Subcutaneous abdominal adipose tissue (tissue), 5 donors: ENCODE measurements at regions not wholly inside any gene's neighbourhood (a gene's known extent, or its start where the extent isn't known, plus 50 kb on each side); places are given as distances from the start of the nearest gene placed in this dataset.

Experiments used
- H3K27ac ChIP-seq: one replicate; pipeline ENCODE4 v1.7.0; 2013; ENCODE audit warnings: low read depth, mild to moderate bottlenecking, inconsistent platforms, low read length, moderate library complexity
- H3K27me3 ChIP-seq, 5 donors: one replicate each; pipeline ENCODE4 v1.7.0; 2013; ENCODE audit warnings: low read length in 5 of 5, inconsistent platforms in 1 of 5; ENCODE audit not compliant: control insufficient read depth in 5 of 5, insufficient read depth in 4 of 5
- H3K36me3 ChIP-seq, 5 donors: one replicate each; pipeline ENCODE4 v1.7.0; 2013; ENCODE audit warnings: low read length in 5 of 5; ENCODE audit not compliant: control insufficient read depth in 5 of 5, insufficient read depth in 5 of 5
- H3K4me1 ChIP-seq, 5 donors: one replicate each; pipeline ENCODE4 v1.7.0; 2013; ENCODE audit warnings: low read length in 5 of 5, mild to moderate bottlenecking in 3 of 5, moderate library complexity in 1 of 5; ENCODE audit not compliant: control insufficient read depth in 5 of 5, insufficient read depth in 5 of 5
- H3K4me3 ChIP-seq, 5 donors: one replicate each; pipeline ENCODE4 v1.7.0; 2013; ENCODE audit warnings: low read length in 5 of 5, low read depth in 1 of 5
- H3K9ac ChIP-seq, 5 donors: one replicate each; pipeline ENCODE4 v1.7.0; 2013; ENCODE audit warnings: low read length in 5 of 5, mild to moderate bottlenecking in 4 of 5, moderate library complexity in 3 of 5
- H3K9me3 ChIP-seq, 5 donors: one replicate each; pipeline ENCODE4 v1.7.0; 2013; ENCODE audit warnings: low read length in 5 of 5; ENCODE audit not compliant: control insufficient read depth in 5 of 5
- donor health status: healthy.
- donor health status: healthy.
- donor health status: healthy.
- donor health status: healthy.
- donor health status: healthy.

DNA sequence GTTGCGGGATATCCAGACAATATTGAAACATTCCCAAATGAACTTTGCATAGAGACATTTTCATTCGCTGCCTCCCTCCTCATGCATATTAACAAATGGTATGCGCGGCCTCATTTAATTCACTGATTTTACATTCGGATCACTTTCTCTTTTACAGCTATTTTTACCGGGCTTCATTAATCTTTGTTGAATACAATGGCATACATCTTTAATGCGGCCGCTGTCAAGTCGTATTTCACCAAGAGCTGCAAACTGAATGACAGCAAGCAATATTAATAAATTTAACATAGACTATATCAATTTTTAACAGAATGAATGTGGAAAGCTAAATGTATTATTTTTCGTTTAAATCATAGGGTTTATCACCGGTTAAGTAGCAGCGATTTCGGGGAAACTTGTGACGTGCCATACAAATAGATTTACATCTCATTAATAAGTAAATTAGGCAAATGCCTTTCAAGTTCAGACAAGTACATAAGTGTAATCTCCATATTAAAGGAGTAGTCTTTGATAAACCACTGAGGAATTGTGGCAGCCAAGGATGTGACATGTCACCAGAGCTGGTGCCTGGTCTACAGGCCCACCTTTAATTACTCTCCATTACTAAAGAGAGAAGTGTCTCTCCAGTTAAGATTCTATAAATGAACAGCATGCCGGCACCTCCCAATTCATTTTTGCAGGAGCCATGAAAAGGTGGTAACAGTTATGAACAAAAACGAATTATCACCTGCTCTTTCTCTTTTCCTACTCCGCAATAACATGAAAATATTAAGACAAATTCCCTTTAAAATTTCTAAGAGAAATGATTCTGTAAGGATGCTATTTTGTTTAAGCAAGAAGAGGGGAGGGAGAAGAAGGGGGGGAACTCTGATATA lies 568.9 kb upstream of the MKI67 start:
- peaks cover 0 to 4% (median 0%) of the 10 kb centered on the region in 5 donors for H3K27me3 ChIP-seq
- no peaks in the 10 kb centered on the region for H3K4me1 ChIP-seq
- no peak overlapping the region for H3K4me3 ChIP-seq
- no peaks in the 10 kb centered on the region for H3K9me3 ChIP-seq
- H3K27ac ChIP-seq, result no peak overlapping the region
- H3K36me3 ChIP-seq, result no peaks in the 10 kb centered on the region
- H3K9ac ChIP-seq, result no peak overlapping the region

DNA sequence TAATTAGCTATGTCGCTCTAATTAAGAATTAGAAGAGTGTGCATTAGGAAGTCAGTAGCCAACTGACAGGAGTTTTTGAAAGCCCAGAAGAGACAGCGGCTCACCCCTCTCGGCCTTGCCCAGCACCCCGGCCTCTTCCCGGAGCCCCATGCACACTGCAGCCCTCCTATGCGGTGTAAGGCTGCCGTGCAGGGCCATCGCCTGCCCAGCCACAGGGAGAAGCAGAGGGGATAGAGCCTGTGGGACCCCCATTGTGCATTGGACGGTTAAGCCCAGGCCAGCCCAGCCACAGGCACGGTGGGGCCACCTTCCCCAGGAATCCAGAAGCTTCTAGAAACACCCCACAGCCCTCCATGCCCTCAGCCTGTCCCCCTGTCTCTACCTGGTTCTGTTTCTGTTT lies 569.7 kb upstream of the MKI67 start:
- Histone ChIP-seq H3K9ac (no peak overlapping the region), H3K27me3 (peaks cover 0 to 4% (median 0%) of the 10 kb centered on the region in 5 donors), H3K27ac (no peak overlapping the region), H3K4me3 (no peak overlapping the region), H3K36me3 (no peaks in the 10 kb centered on the region), H3K4me1 (no peaks in the 10 kb centered on the region), H3K9me3 (no peaks in the 10 kb centered on the region)

DNA sequence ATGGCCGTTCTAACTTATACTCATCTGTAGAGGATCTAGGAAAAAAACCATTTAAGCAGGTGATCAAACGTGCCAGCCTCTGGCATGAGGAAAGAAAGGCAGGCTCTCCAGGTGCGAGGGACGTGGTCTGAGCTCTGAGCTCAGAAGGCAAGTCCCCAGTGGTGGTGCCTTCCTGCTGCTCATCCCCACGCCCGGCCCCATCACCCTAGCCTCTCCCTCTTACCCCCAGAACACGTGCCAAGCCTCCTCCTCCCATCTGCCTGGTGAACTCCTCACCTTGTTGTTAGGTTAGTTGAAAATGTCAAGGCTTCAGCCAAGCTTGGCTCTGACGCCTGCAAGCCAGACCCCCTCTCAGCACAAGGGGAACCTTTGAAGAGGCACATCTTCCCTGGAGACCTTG lies 571.2 kb upstream of the MKI67 start:
- no peak overlapping the region for H3K9ac ChIP-seq
- H3K27me3 ChIP-seq, result peaks cover 0 to 4% (median 0%) of the 10 kb centered on the region in 5 donors
- H3K4me3 ChIP-seq, result no peak overlapping the region
- H3K27ac ChIP-seq, result no peak overlapping the region
- H3K4me1 ChIP-seq, result no peaks in the 10 kb centered on the region
- no peaks in the 10 kb centered on the region for H3K36me3 ChIP-seq
- H3K9me3 ChIP-seq, result no peaks in the 10 kb centered on the region

DNA sequence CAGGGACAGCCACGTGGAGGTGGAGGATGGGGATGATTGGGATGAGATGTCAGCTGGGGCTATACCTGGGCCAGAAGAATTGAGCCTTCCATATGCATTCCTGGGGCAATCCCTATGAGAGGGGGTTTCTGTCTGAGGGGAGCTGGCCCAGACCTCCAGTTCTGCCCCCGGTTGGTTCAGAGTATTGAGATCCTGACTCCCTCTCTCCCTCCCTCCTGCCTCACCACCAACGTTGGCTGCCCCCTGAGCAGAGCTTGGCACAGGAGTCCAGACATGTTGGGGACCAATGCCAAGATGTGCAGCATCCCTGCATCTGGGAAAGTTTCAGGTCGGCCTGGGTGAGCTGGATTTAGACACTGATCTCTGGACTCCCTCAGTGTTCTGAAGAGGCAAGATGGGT lies 575.2 kb upstream of the MKI67 start:
- no peak overlapping the region for H3K4me3 ChIP-seq
- H3K9me3 ChIP-seq, result no peaks in the 10 kb centered on the region
- H3K36me3 ChIP-seq, result no peaks in the 10 kb centered on the region
- H3K27me3 ChIP-seq, result peaks cover 0 to 4% (median 0%) of the 10 kb centered on the region in 5 donors
- H3K9ac ChIP-seq, result no peak overlapping the region
- no peak overlapping the region for H3K27ac ChIP-seq
- no peaks in the 10 kb centered on the region for H3K4me1 ChIP-seq

DNA sequence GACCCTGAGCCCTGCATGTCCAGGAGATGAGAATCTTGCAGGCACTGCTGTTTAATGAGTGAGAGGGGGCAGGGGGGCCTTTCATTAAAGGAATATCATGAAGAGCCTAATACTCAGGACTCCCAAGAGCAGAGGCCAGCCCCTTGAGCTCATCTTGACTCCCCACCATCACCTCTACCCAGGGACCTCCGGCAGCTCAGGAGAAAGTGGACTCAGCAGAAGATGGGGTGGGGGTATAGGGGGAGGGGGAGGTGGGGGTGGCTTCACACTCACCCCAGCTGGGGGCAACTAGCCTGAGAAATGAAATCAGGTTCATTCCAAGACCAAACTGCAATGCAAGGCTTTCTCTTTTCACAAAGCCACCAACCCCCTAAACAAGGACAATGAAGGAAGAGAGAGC lies 575.6 kb upstream of the MKI67 start:
- Histone ChIP-seq H3K36me3 (no peaks in the 10 kb centered on the region), H3K27ac (no peak overlapping the region), H3K4me3 (no peak overlapping the region), H3K27me3 (peaks cover 0 to 4% (median 0%) of the 10 kb centered on the region in 5 donors), H3K4me1 (no peaks in the 10 kb centered on the region), H3K9me3 (no peaks in the 10 kb centered on the region), H3K9ac (no peak overlapping the region)

DNA sequence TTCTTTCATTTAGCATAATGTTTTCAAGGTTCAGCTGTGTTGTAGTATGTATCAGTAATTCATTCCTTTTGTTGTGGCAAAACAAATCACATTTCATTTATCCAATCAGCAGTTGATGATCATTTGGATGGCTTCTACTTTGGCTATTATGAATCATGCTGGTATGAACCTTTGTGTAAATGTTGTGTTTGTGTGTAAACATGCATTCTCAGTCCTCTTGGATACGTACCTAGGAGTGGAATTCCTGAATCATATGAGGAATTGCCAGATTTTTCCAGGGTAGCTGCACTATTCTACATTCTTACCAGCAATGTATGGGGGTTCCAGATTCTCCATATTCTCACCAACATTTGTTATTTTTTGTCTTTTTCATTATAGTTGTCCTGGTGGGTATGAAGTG lies 578.5 kb upstream of the MKI67 start:
- no peaks in the 10 kb centered on the region for H3K9me3 ChIP-seq
- no peak overlapping the region for H3K27ac ChIP-seq
- no peaks in the 10 kb centered on the region for H3K36me3 ChIP-seq
- H3K4me1 ChIP-seq, result no peaks in the 10 kb centered on the region
- H3K9ac ChIP-seq, result no peak overlapping the region
- H3K4me3 ChIP-seq, result no peak overlapping the region
- no peaks in the 10 kb centered on the region for H3K27me3 ChIP-seq

DNA sequence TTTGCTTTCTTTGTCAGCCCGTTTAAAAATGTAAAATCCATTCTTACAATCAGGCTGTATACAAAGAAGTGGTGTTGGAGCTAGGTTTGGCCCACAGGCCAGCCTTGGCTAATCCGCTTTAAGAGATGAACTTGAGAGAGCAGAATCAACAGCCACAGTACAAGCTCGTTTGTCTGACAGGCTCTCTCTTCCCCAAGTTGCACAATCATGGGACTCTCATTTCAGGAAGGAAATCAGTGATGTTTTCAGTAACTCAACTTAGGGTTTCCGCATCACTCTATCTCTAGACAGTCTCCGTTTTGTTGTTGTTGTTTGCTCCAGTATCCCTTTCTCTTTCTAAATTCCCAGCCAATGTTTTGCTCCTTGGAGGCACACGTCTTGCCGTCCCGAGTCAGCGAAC lies 582.0 kb upstream of the MKI67 start:
- no peaks in the 10 kb centered on the region for H3K4me1 ChIP-seq
- no peaks in the 10 kb centered on the region for H3K36me3 ChIP-seq
- H3K27ac ChIP-seq, result no peak overlapping the region
- peaks cover 0 to 3% (median 0%) of the 10 kb centered on the region in 5 donors for H3K27me3 ChIP-seq
- no peak overlapping the region for H3K9ac ChIP-seq
- H3K9me3 ChIP-seq, result peaks cover 0 to 3% (median 0%) of the 10 kb centered on the region in 5 donors
- H3K4me3 ChIP-seq, result no peak overlapping the region

DNA sequence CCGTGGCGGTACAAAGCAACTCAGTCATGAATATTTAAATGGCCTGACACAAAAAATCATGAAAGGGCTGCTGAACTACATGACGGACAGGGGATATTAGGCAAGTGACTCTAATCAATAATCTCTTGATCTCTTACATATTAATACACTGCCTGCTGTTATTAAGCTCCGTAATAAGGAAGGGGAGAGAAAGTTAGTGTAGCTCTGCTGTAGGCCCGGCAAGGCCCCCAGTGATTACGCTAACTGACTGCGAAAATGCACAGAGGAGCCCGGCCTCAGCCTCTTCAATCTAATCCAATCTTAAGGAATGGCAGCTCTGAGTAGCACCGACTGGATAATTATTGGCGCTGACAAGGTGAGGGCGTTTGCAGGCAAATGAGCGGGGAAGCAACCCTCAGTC lies 583.5 kb upstream of the MKI67 start:
- H3K9me3 ChIP-seq, result peaks cover 0 to 3% (median 0%) of the 10 kb centered on the region in 5 donors
- no peaks in the 10 kb centered on the region for H3K36me3 ChIP-seq
- H3K27ac ChIP-seq, result no peak overlapping the region
- H3K4me1 ChIP-seq, result no peaks in the 10 kb centered on the region
- peaks cover 0 to 3% (median 0%) of the 10 kb centered on the region in 5 donors for H3K27me3 ChIP-seq
- no peak overlapping the region for H3K9ac ChIP-seq
- no peak overlapping the region for H3K4me3 ChIP-seq

DNA sequence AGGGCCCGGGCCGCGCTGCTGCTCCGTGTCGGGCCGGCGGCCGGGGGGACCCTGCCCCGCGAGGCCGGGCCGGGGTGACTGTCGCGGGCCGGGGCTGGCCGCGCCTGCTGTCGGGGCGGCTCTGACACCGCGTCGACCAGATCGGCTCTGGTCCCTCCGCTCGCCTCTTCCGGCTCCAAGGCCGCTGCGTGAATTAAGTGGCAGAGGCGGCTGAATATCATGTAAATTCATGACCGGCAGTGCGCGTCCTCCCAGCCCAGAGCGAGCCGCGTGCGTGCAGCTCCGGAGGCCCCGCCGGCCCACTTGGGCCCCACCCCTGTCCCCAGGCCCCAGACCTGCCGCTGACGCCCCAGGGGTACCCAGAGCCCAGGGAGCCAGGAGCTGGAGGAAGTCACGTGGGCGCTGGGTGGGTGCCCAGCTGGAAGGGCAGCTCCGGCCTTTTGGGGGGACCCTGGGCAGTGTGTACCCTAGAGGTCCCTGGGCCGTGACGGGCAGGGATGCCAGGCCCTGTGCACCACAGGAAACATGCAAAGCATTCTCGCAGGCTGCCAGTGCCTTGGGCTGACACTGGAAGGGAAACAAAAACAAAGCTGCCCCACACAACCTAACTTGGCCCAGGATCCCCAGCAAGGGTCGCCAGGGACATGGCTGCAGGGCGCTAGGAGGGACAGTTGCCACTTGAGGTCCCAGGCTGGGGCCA lies 584.0 kb upstream of the MKI67 start:
- H3K4me3 ChIP-seq, result no peak overlapping the region
- peaks cover 0 to 3% (median 0%) of the 10 kb centered on the region in 5 donors for H3K27me3 ChIP-seq
- H3K9me3 ChIP-seq, result peaks cover 0 to 3% (median 0%) of the 10 kb centered on the region in 5 donors
- no peaks in the 10 kb centered on the region for H3K36me3 ChIP-seq
- H3K9ac ChIP-seq, result no peak overlapping the region
- no peaks in the 10 kb centered on the region for H3K4me1 ChIP-seq
- H3K27ac ChIP-seq, result no peak overlapping the region

DNA sequence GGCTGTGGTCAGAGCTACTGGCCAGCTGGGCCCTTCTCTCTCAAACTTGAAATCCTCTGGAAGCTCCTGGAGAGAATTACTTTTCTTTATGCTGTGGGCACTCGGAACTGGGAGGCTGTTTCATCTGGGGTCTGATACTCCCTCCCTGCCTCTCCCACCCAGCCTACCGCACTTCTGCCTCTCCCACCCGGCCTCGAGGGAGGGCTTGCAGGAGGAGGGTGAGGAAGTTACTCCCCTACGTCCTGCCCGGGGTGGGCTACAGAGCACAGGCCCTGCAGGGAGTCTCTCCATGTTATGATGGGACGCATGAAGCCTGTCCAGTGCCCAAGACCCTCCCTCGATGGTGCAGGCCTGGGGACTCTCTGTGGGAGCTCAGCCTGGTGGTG lies 584.6 kb upstream of the MKI67 start:
- H3K36me3 ChIP-seq, result no peaks in the 10 kb centered on the region

More for the DNA sequence above, 584.6 kb upstream of the MKI67 start:
- H3K4me1 ChIP-seq, result no peaks in the 10 kb centered on the region
- H3K9me3 ChIP-seq, result peaks cover 0 to 3% (median 0%) of the 10 kb centered on the region in 5 donors
- H3K27me3 ChIP-seq, result peaks cover 0 to 4% (median 0%) of the 10 kb centered on the region in 5 donors
- H3K9ac ChIP-seq, result no peak overlapping the region
- no peak overlapping the region for H3K4me3 ChIP-seq
- H3K27ac ChIP-seq, result no peak overlapping the region
